ENCODE measurements at regions not wholly inside any gene's neighbourhood (a gene's known extent, or its start where the extent isn't known, plus 50 kb on each side); places are given as distances from the start of the nearest gene placed in this dataset.

- TF ChIP-seq BRCA1 (IDR thresholded peaks at IDR 0.05; ENCODE audit: low read depth, low read length) (no peak), NR2F1 (conservative IDR thresholded peaks at IDR 0.05) (peak; percentile 89), MYC (IDR thresholded peaks at IDR 0.05; ENCODE audit: insufficient read depth, insufficient read length, insufficient replicate concordance, low read length, severe bottlenecking) (no peak), CHD2 (IDR thresholded peaks at IDR 0.05; ENCODE audit: borderline replicate concordance, low read depth, low read length) (no peak), SMAD1 (IDR thresholded peaks at IDR 0.05; ENCODE audit: low read depth, partially characterized antibody) (no peak), PRDM15 (CRISPR knock-in tag; IDR thresholded peaks at IDR 0.05) (no peak), JUNB (IDR thresholded peaks at IDR 0.05) (no peak; the same call in 1 of the 2 replicates)
Observed at GRCh38 chr9:109912726-109913460, 132.9 kb downstream of the PALM2AKAP2 start (continued).

GRCh38 chr9:109913461-109913810 is 133.4 kb downstream of the PALM2AKAP2 start:
- no peak for DNase-seq (ENCODE audit: low read depth, low spot score)
- POLR2A ChIA-PET = interaction anchor here (0.5 to 4.8 kb wide), 6 partner anchors 41 to 1169 kb away, joined by 3 to 52 read pairs (median 4); no protein-coding TSS in a partner anchor

More at GRCh38 chr9:109913461-109913810, 133.4 kb downstream of the PALM2AKAP2 start:
- no peak for TF ChIP-seq SREBF1 (IDR thresholded peaks at IDR 0.05; ENCODE audit: low read length)
- SMC1A ChIA-PET (ENCODE audit: uncharacterized antibody, unreplicated experiment) = interaction anchor here (0.6 to 27.0 kb wide), 16 partner anchors 9 to 240 kb away, joined by 3 to 636 read pairs (median 6); no protein-coding TSS in a partner anchor
- Histone ChIP-seq H3K9me3 (replicated peaks; ENCODE audit: control insufficient read depth, insufficient read depth, low read length) (no peaks in the 10 kb centered on the region), H3K4me1 (ENCODE audit: control insufficient read depth, insufficient read depth, low read length) (peaks cover 61% of the 10 kb centered on the region), H3K36me3 (ENCODE audit: control insufficient read depth in 2 of 2, insufficient read depth in 2 of 2, low read length in 1 of 2) (no peaks in the 10 kb centered on the region), H4K20me1 (ENCODE audit: control insufficient read depth, insufficient read depth) (no peaks in the 10 kb centered on the region), H3K79me2 (ENCODE audit: control insufficient read depth, insufficient read depth, low read length) (no peaks in the 10 kb centered on the region), H3K27ac (ENCODE audit: control insufficient read depth, insufficient read depth) (peak overlapping the region; percentile 50), H2AFZ (ENCODE audit: control insufficient read depth, low read depth, low read length) (no peak overlapping the region), H3K4me2 (ENCODE audit: control insufficient read depth, insufficient read depth) (peak overlapping the region; percentile 93), H3K4me3 (peak overlapping the region; percentile 19; the same call in 1 of the 2 replicates), H3K27me3 (replicated peaks in 1 of 2; ENCODE audit: control insufficient read depth in 2 of 2, insufficient read depth in 2 of 2, low read length in 1 of 2) (no peaks in the 10 kb centered on the region), H3K9ac (ENCODE audit: control insufficient read depth, insufficient read depth, low read length) (peak overlapping the region; percentile 16; the same call in 1 of the 2 replicates)
- intact Hi-C loops (cut with micrococcal nuclease; ENCODE audit: unreplicated experiment) (no loop called here), in situ Hi-C loops (cut with MboI) (no loop called here)
- FAIRE-seq (no peak), ATAC-seq (no peak)
- RAD21 ChIA-PET (ENCODE audit: unreplicated experiment) = interaction anchor here (0.6 to 3.9 kb wide), 22 partner anchors 10 to 243 kb away, joined by 3 to 59 read pairs (median 4); no protein-coding TSS in a partner anchor
- BruUV-seq (replicated peaks) = no TSS peak
- WGBS (ENCODE audit: insufficient coverage, insufficient replicate concordance, low lambda C conversion rate, missing lambda C conversion rate) = 42% methylated on average over 2 of the region's 2 CpGs
- CTCF ChIA-PET = interaction anchor here (0.8 to 21.3 kb wide), 6 partner anchors 8 to 235 kb away, joined by 3 to 597 read pairs (median 21); no protein-coding TSS in a partner anchor
